ENCODE measurements at regions not wholly inside any gene's neighbourhood (a gene's known extent, or its start where the extent isn't known, plus 50 kb on each side); places are given as distances from the start of the nearest gene placed in this dataset.

- ChIA-PET CTCF (interaction anchor here (1.3 kb wide), 1 partner anchor 9 kb away, joined by 3 read pairs; no protein-coding TSS in a partner anchor), POLR2A (no interaction called here), RAD21 (ENCODE audit: low non-redundant PET in 1 of 2, low total read pairs in 2 of 2, uncharacterized antibody in 2 of 2, unreplicated experiment in 2 of 2) (no interaction called here)
- intact Hi-C loops (cut with micrococcal nuclease) = no loop called here
- TF ChIP-seq SIN3A (IDR thresholded peaks at IDR 0.05; ENCODE audit: low read depth) (no peak), SP1 (IDR thresholded peaks at IDR 0.05; ENCODE audit: low read depth) (no peak), CEBPB (IDR thresholded peaks at IDR 0.05; ENCODE audit: low read depth) (no peak), POLR2AphosphoS5 (IDR thresholded peaks at IDR 0.05; ENCODE audit: low read depth, low read length) (no peak), MAX (IDR thresholded peaks at IDR 0.05) (no peak), ZNF274 (IDR thresholded peaks at IDR 0.05; ENCODE audit: low read depth, low read length) (no peak), ZFX (IDR thresholded peaks at IDR 0.05) (no peak), SRF (IDR thresholded peaks at IDR 0.05; ENCODE audit: low read depth) (no peak), CBX3 (IDR thresholded peaks at IDR 0.05; ENCODE audit: low read depth) (no peak), FOSL1 (IDR thresholded peaks at IDR 0.05; ENCODE audit: low read depth) (no peak), REST (IDR thresholded peaks at IDR 0.05; ENCODE audit: low read depth) (no peak), TCF7L2 (IDR thresholded peaks at IDR 0.05; ENCODE audit: borderline replicate concordance, extremely low read depth, insufficient read depth, insufficient read length) (no peak), POLR2A (IDR thresholded peaks at IDR 0.05; ENCODE audit: borderline replicate concordance, extremely low read depth, insufficient read depth, insufficient read length) (no peak), ATF3 (IDR thresholded peaks at IDR 0.05) (no peak), CTCF (IDR thresholded peaks at IDR 0.05 in 2 of 3, conservative IDR thresholded peaks at IDR 0.05 in 1 of 3; ENCODE audit: borderline replicate concordance in 1 of 3, insufficient read depth in 1 of 3, low read depth in 2 of 3, low read length in 2 of 3) (no peak), YY1 (IDR thresholded peaks at IDR 0.05; ENCODE audit: extremely low read depth, insufficient replicate concordance, low read depth, low read length) (no peak), EZH2phosphoT487 (IDR thresholded peaks at IDR 0.05; ENCODE audit: borderline replicate concordance) (no peak)
- H3K27ac ChIP-seq (ENCODE audit: low read depth, low read length) = no peak overlapping the region
- no peaks in the 10 kb centered on the region for H3K36me3 ChIP-seq (ENCODE audit: control insufficient read depth in 1 of 2, insufficient read depth in 2 of 2, low read length in 2 of 2)
- no peak overlapping the region for H3K4me3 ChIP-seq (replicated peaks in 1 of 2; ENCODE audit: low read depth in 1 of 2, low read length in 2 of 2)
- no TSS peak for BruUV-seq (replicated peaks)
- H3K9me2 ChIP-seq (ENCODE audit: insufficient read depth) = no peaks in the 10 kb centered on the region
- H3K9ac ChIP-seq (ENCODE audit: low read length) = no peak overlapping the region
- no peaks in the 10 kb centered on the region for H4K20me1 ChIP-seq (ENCODE audit: insufficient read depth)
- H3K27me3 ChIP-seq (ENCODE audit: insufficient read depth, low read length) = peaks cover 8% of the 10 kb centered on the region; the same call in 1 of the 2 replicates
- H3K9me3 ChIP-seq (ENCODE audit: control insufficient read depth in 1 of 2, insufficient read depth in 1 of 2, low read depth in 1 of 2, low read length in 2 of 2) = no peaks in the 10 kb centered on the region
- no peak overlapping the region for H3K4me2 ChIP-seq (ENCODE audit: low read length)
- no peaks in the 10 kb centered on the region for H3K79me2 ChIP-seq (ENCODE audit: insufficient read depth, low read length)
- DNase-seq (ENCODE audit: low read depth, low spot score) (no peak), ATAC-seq (no peak)
- no peaks in the 10 kb centered on the region for H3K4me1 ChIP-seq (ENCODE audit: control insufficient read depth in 1 of 2, insufficient read depth in 2 of 2, low read length in 2 of 2)
- H2AFZ ChIP-seq (ENCODE audit: low read depth, low read length, poor library complexity, severe bottlenecking) = no peak overlapping the region
Observed at GRCh38 chr5:54758038-54758437, 227.4 kb downstream of the ESM1 start.

All from HCT116 (cell line).